GM19452 (cell line): ENCODE measurements at regions not wholly inside any gene's neighbourhood (a gene's known extent, or its start where the extent isn't known, plus 50 kb on each side); places are given as distances from the start of the nearest gene placed in this dataset.
"Not testable (repeated sequence)": the region's sequence is repeated elsewhere in the genome, so short reads cannot be mapped to it uniquely, and the experiment has no call there.

ENCODE experiments used
- ATAC-seq: cut with Tn5 transposase; IDR thresholded peaks from one replicate; pipeline ENCODE4 v1.9.1; 2021; ENCODE audit not compliant: unreplicated experiment

- ATAC-seq, result not testable (repeated sequence)
Measured at GRCh38 chr15:62657501-62657900, 385.0 kb upstream of the TPM1 start.

DNA sequence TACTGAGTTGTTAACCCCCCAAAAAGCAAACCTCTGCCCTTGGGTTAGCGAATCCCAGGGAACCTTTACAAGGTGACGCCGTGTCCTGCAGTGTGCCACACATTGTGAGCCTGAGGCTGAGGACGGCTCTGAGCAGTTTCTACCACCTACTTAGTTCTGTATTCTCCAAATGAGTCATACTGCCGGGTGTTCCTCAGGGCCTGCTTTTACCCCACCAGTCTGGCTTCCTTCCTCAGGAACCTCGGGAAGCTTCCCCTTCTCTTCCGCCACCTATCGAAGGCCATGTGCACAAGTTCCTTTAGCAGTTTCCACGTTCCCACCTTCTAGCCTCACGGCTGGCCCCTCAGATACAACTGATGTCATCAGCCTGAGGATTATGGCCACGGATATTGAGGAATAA is 384.0 kb upstream of the TPM1 start:
- ATAC-seq, result peak; percentile 74

GRCh38 chr15:62663547-62663946 is 379.0 kb upstream of the TPM1 start:
- no peak for ATAC-seq

- no peak for ATAC-seq
Measured at GRCh38 chr15:62665449-62665848, 377.1 kb upstream of the TPM1 start.

DNA sequence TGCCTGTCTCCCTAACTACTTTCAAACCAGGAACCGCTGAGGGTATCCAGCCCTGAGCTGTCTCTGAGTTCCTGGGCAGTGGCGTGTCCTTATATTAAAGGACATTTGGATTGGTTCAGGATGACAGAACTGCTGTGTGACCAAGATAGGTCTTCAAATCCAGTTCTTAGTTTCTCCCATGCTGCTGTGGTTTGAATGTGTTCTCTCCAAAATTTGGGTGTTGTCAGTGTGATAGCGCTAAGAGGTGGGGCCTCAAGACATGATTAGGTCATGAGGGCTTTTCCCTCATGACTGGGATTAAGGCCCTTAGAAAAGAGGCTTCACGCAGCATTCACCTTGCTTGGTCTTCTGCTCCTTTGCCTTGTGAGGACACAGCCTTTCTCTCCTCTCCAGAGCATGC is 376.5 kb upstream of the TPM1 start:
- ATAC-seq, result no peak

DNA sequence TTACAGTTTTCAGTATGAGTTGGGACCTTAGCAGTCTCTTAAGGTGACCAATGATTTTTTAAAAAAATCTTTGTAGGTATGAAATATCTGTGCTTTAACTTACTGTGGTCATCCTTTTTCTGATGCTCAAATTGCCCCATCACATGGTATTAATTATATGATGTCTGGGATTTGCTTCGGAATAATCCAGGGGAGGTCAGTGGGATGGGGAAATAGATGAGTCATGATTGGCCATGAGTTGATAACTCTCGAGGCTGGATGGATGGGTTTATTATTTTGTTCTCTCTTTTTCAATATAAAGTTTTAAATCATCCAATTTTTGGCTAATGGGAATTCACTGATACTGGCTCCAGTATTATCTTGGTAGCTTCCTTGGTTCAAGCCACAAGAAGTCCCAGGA is 370.3 kb upstream of the TPM1 start:
- no peak for ATAC-seq

GRCh38 chr15:62676891-62677290 is 365.7 kb upstream of the TPM1 start:
- ATAC-seq, result no peak

DNA sequence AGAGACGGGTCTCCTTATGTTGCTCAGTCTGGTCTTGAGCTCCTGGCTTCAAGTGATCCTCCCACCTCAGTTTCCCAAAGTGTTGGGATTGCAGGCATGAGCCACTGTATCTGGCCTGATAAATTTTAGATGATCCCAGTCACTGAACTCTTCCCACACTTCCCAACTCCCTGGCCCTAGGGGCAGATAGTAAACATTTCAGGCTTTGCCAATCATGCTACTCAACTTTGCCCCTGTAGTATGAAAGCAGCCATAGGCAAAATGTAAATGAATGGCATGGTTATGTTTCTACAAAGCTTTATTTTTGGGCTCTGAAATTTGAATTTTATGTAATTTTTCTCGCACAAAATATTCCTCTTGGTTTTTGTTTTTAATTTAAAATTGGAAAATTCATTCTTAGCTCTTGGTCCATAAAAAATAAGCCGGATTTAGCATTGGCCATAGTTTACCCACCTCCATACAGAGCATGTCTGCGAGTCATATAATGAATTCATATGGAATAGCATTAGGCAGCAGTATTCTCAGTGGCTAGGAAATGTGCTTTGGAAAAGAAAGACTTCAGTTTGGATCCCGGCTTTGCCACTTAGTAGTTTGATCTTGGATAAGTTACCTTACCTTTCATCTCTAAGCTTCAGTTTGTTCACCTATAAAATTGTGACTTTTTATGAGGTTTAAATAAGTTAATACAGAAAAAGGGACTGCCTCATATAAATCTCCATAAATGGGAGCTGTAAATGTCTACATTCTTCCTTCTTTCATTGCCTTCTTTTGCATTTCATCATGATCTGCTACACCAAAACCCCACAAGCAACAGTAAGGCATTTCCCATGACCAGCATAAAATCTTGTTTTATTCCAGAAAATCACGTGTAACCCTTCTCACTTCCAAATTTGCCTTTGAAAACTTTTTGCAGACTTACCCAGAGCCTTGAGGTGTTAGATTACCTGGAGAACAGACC is 360.3 kb upstream of the TPM1 start:
- no peak for ATAC-seq

DNA sequence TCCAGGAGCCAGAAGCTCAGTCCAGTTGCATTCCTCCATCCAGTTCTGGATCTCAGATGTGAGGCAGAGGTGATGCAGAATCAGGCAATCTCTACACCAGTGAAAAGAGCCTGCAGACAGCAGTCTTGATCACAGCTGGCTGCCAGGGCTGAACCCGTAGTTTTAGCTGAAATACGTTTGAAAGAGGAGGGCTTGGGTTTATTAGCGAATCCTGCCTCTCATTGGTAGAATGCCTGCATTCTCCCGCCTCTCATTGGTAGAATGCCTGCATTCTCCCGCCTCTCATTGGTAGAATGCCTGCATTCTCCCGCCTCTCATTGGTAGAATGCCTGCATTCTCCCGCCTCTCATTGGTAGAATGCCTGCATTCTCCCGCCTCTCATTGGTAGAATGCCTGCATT is 359.4 kb upstream of the TPM1 start:
- ATAC-seq, result not testable (repeated sequence)

- no peak for ATAC-seq
Measured at GRCh38 chr15:62684123-62684808, 358.3 kb upstream of the TPM1 start.

- no peak for ATAC-seq
Measured at GRCh38 chr15:62691008-62691407, 351.5 kb upstream of the TPM1 start.

DNA sequence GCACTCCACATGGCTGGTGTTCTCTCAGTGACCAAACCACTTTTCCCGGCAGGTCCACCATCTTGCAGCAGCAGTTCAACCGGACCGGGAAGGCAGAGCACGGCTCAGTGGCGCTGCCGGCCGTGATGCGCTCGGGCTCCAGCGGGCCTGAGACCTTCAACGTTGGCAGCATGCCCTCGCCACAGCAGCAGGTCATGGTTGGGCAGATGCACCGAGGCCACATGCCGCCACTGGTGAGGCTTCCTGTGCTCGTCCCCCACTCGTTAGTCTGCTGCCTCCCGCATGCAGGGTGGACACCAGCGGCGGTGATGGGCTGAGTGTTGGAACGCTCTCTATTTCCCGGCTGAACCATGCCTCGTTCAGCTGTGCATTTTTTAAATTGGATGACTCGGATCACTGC is 344.9 kb upstream of the TPM1 start:
- ATAC-seq, result no peak

DNA sequence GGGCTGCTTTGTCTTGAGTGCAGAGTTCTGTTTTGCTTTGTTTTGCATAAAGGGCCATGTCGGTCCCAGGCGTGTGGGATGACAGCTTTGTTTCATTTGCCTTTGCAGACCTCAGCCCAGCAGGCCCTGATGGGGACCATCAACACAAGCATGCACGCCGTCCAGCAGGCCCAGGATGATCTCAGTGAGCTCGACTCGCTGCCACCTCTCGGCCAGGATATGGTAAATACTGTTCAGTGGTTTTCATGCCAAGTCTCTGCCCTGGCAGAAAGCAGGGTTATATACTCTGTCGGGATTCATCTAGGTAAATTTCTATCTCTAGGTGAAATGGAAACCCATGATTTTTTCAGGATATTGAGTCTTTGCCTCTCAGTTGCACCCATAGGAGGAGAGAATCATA is 343.9 kb upstream of the TPM1 start:
- no peak for ATAC-seq

- ATAC-seq, result no peak
Measured at GRCh38 chr15:62706317-62706716, 336.2 kb upstream of the TPM1 start.

DNA sequence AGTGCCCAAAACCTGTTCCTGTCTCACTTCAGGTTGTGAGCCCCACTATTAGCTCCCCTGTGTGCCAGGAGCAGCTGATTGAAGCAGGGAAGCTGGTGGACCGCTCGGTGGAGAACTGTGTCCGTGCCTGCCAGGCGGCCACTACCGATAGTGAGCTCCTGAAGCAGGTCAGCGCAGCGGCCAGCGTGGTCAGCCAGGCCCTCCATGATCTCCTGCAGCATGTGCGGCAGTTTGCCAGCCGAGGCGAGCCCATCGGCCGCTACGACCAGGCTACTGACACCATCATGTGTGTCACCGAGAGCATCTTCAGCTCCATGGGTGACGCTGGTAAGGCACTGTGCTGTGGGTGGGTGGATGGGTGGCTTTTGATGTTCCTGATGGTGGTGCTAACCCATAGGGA is 334.1 kb upstream of the TPM1 start:
- ATAC-seq, result no peak

DNA sequence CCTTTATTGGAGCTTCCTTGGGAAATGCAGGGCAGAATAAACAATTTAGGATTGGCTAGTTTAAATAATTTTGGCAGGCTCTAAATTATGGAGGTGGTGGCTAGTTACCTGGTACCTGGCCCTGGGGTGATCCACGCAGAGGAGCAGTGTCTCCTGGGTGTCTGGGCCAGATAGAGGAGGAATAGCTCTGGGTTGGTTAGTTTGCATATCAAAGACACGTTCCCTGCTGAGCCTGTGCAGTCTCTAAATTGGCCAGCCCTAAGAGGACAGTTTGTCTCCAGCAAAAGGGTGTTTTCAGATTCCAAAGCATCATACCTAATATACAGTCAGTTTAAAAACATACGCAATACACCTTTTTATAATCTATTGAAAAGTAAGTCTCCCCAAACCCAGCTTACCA is 333.3 kb upstream of the TPM1 start:
- no peak for ATAC-seq

- no peak for ATAC-seq
Measured at GRCh38 chr15:62711691-62712454, 330.7 kb upstream of the TPM1 start.

DNA sequence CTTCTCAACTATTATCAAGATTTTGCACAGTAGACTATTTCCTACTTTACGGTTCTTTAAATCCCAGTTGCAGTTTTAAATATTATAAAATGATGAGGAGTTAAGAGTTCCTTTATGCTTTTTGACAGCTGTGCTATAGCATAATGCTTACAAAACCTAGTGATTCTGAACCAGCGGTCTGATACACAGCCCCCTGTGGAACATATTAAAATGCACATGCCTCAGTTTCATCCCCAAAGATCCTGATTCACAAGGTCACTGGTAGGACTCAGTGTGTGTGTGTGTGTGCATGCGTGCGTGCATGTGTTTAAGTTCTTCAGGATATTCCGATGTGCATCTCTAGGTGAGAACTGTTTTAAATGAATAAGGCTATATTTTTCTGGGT is 330.1 kb upstream of the TPM1 start:
- ATAC-seq, result no peak

DNA sequence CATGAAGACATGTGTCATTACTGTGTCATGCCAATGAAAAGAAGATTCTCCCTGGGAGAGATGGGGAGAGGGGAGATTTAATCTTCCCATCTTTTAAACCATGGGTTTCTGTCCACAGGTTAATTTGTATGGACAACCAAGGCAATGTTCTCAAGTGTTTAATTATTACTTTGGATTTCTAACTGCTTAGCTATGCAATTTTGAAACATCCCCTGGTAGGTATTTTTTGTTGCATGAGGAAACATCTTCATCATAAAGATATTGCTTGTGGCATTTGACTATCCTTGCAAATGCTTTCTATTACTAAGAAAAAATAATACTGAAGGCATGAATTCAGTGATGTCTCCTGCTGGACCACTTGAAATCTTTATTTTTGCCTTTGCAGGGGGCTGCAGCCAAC is 326.6 kb upstream of the TPM1 start:
- ATAC-seq, result no peak

- ATAC-seq, result no peak
Measured at GRCh38 chr15:62717496-62717895, 325.1 kb upstream of the TPM1 start.

DNA sequence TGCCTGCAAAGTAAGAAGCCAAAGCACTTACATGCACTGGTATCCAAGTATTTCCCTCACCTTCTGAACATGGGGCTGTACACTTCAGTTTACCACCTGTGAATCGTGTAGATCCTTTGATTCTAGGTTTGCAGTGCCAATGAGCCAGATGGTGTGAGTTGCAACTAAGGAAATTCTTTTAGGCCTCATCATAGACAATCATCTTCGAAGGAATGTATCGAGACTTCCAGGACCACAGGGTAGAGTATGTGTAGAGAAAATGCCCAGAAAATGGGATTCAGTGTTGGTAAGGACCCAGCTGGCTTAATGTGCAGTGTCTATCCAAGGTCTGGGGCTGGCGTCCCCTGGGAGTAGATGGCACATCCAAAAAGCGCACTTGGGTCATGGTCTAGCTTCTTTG is 323.2 kb upstream of the TPM1 start:
- ATAC-seq, result no peak

DNA sequence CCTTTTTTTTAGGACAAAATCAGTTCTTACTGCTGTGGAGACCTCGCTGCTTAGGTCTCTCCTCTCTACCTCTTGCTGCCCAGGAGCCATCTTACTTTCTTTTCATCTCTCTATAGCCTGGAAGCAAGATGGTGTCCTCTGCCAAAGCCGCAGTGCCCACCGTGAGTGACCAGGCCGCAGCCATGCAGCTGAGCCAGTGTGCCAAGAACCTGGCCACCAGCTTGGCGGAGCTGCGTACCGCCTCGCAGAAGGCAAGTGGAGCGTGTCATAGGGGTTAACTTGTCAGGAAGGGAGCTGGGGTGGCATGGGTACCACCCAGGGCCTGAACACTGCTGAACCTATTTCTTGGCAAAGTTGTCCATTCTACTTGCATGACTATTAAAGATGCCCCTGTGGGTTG is 320.3 kb upstream of the TPM1 start:
- ATAC-seq, result no peak
